PC-9 (cell line): ENCODE measurements at regions not wholly inside any gene's neighbourhood (a gene's known extent, or its start where the extent isn't known, plus 50 kb on each side); places are given as distances from the start of the nearest gene placed in this dataset.
"Not testable (repeated sequence)": the region's sequence is repeated elsewhere in the genome, so short reads cannot be mapped to it uniquely, and the experiment has no call there.

Source experiments
- BruUV-seq: library from RNA; stranded (reverse); fragments of 400-500 nt; replicated peaks from 2 replicates; lab custom pipeline; 2021; lab: Mats Ljungman, UMichigan
- CTCF ChIA-PET: fragments of 300-600 bp; sonication (Branson Sonifier 250); formaldehyde crosslinking; loops from one replicate; lab custom pipeline; 2022; ENCODE audit warnings: antibody characterized with exemption; lab: Charles Lee
- POLR2A ChIA-PET: fragments of 300-600 bp; sonication (Branson Sonifier 250); formaldehyde crosslinking; loops from one replicate; lab custom pipeline; 2022; ENCODE audit warnings: antibody characterized with exemption; ENCODE audit not compliant: unreplicated experiment; lab: Charles Lee
- DNase-seq, 2 experiments: peaks; one replicate each; pipeline versions ENCODE4 v3.0.0 to v3.0.0-alpha.2; 2015 to 2022; ENCODE audit warnings: mixed read lengths in 1 of 2
- H2AFZ ChIP-seq: fragments of 200-600 bp; sonication (generic); 2 replicates; pipeline ENCODE4 v1.8.1; 2017; ENCODE audit warnings: antibody characterized with exemption
- H3F3A ChIP-seq: fragments of 200-600 bp; sonication (generic); 2 replicates; pipeline ENCODE4 v1.8.1; 2017; ENCODE audit warnings: antibody characterized with exemption, mild to moderate bottlenecking, low read depth; ENCODE audit not compliant: insufficient read depth
- H3K27ac ChIP-seq: fragments of 200-600 bp; sonication (generic); 2 replicates; pipeline ENCODE4 v1.6.1; 2016; ENCODE audit warnings: mixed run types
- H3K27me3 ChIP-seq: fragments of 200-600 bp; sonication (generic); 2 replicates; pipeline ENCODE4 v1.6.1; 2016; ENCODE audit warnings: low read depth, mixed run types; ENCODE audit not compliant: insufficient read depth
- H3K36me3 ChIP-seq: fragments of 200-600 bp; sonication (generic); 2 replicates; pipeline ENCODE4 v1.6.1; 2016; ENCODE audit warnings: low read depth, mixed run types
- H3K4me1 ChIP-seq: fragments of 200-600 bp; sonication (generic); replicated peaks from 2 replicates; pipeline ENCODE4 v1.6.1; 2016; ENCODE audit warnings: mixed run types; ENCODE audit not compliant: insufficient read depth
- H3K4me2 ChIP-seq: fragments of 200-600 bp; sonication (generic); 2 replicates; pipeline ENCODE4 v1.6.1; 2017; ENCODE audit warnings: mixed run types
- H3K4me3 ChIP-seq: fragments of 200-600 bp; sonication (generic); 2 replicates; pipeline ENCODE4 v1.6.1; 2016; ENCODE audit warnings: mixed run types
- H3K79me2 ChIP-seq: fragments of 200-600 bp; sonication (generic); 2 replicates; pipeline ENCODE4 v1.6.1; 2017; ENCODE audit warnings: low read depth, mixed run types
- H3K9me2 ChIP-seq: fragments of 200-600 bp; sonication (generic); 2 replicates; pipeline ENCODE4 v1.8.1; 2017; ENCODE audit warnings: mild to moderate bottlenecking; ENCODE audit not compliant: insufficient read depth
- H3K9me3 ChIP-seq: fragments of 200-600 bp; sonication (generic); 2 replicates; pipeline ENCODE4 v1.8.1; 2016; ENCODE audit warnings: low read depth; ENCODE audit not compliant: insufficient read depth
- H4K20me1 ChIP-seq: fragments of 200-600 bp; sonication (generic); 2 replicates; pipeline ENCODE4 v1.8.1; 2017; ENCODE audit not compliant: insufficient read depth
- CTCF ChIP-seq: fragments of 200-600 bp; sonication (generic); conservative IDR thresholded peaks from 2 replicates; pipeline ENCODE4 v1.6.1; 2017; ENCODE audit warnings: mixed run types, antibody characterized with exemption, mild to moderate bottlenecking, moderate library complexity
- EZH2 ChIP-seq: fragments of 200-600 bp; sonication (generic); IDR thresholded peaks from 2 replicates; pipeline ENCODE4 v1.8.0; 2017; ENCODE audit warnings: antibody characterized with exemption, low read depth
- intact Hi-C: fragments of 100-400 bp; cut with micrococcal nuclease; formaldehyde crosslinking; loops from one replicate; pipeline ENCODE4 v1.10.0; 2022; ENCODE audit not compliant: unreplicated experiment

- TF ChIP-seq CTCF = no peak
- no peak for TF ChIP-seq EZH2
- H3K4me2 ChIP-seq = no peak overlapping the region
- CTCF ChIA-PET = no interaction called here
- no peaks in the 10 kb centered on the region for H3F3A ChIP-seq
- peaks cover 14% of the 10 kb centered on the region; the same call in 1 of the 2 replicates for H3K4me1 ChIP-seq
- H4K20me1 ChIP-seq = no peaks in the 10 kb centered on the region
- H3K36me3 ChIP-seq = no peaks in the 10 kb centered on the region
- POLR2A ChIA-PET = no interaction called here
- H3K9me3 ChIP-seq = no peaks in the 10 kb centered on the region
- DNase-seq = no peak
- H3K27me3 ChIP-seq = no peaks in the 10 kb centered on the region
- H3K4me3 ChIP-seq = no peak overlapping the region
- no peak overlapping the region for H2AFZ ChIP-seq
- no peaks in the 10 kb centered on the region for H3K9me2 ChIP-seq
- BruUV-seq = no TSS peak
- intact Hi-C loops = no loop called here
- no peaks in the 10 kb centered on the region for H3K79me2 ChIP-seq
- no peak overlapping the region for H3K27ac ChIP-seq
Measured at GRCh38 chr3:36065321-36065720, 315.0 kb upstream of the STAC start.

GRCh38 chr3:36075491-36075890 is 304.8 kb upstream of the STAC start:
- intact Hi-C loops = no loop called here
- Histone ChIP-seq H2AFZ (no peak overlapping the region), H3K9me2 (no peaks in the 10 kb centered on the region), H3K36me3 (no peaks in the 10 kb centered on the region), H3F3A (no peaks in the 10 kb centered on the region), H3K4me3 (no peak overlapping the region), H3K79me2 (no peaks in the 10 kb centered on the region), H3K4me2 (no peak overlapping the region), H3K9me3 (no peaks in the 10 kb centered on the region), H4K20me1 (no peaks in the 10 kb centered on the region), H3K27ac (no peak overlapping the region), H3K27me3 (no peaks in the 10 kb centered on the region), H3K4me1 (no peaks in the 10 kb centered on the region)
- BruUV-seq = no TSS peak
- POLR2A ChIA-PET = no interaction called here
- DNase-seq = no peak
- CTCF ChIA-PET = no interaction called here
- TF ChIP-seq EZH2 (no peak), CTCF (no peak)

- H3K4me1 ChIP-seq = no peaks in the 10 kb centered on the region
- no peaks in the 10 kb centered on the region for H3K27me3 ChIP-seq
- POLR2A ChIA-PET = no interaction called here
- CTCF ChIA-PET = no interaction called here
- no peaks in the 10 kb centered on the region for H3F3A ChIP-seq
- no peaks in the 10 kb centered on the region for H3K9me2 ChIP-seq
- H4K20me1 ChIP-seq = no peaks in the 10 kb centered on the region
- H3K4me3 ChIP-seq = no peak overlapping the region
- no peak overlapping the region for H3K4me2 ChIP-seq
- TF ChIP-seq EZH2 (no peak), CTCF (no peak)
- H2AFZ ChIP-seq = no peak overlapping the region
- no peak overlapping the region for H3K27ac ChIP-seq
- DNase-seq = no peak
- no peaks in the 10 kb centered on the region for H3K36me3 ChIP-seq
- no TSS peak for BruUV-seq
- no peaks in the 10 kb centered on the region for H3K9me3 ChIP-seq
- intact Hi-C loops = no loop called here
- H3K79me2 ChIP-seq = no peaks in the 10 kb centered on the region
Measured at GRCh38 chr3:36077320-36077719, 303.0 kb upstream of the STAC start.

- intact Hi-C loops, H3K36me3 ChIP-seq, CTCF ChIA-PET, H2AFZ ChIP-seq, H3K4me1 ChIP-seq, H3K4me2 ChIP-seq, POLR2A ChIA-PET, H3F3A ChIP-seq, H3K27me3 ChIP-seq, H3K4me3 ChIP-seq, H4K20me1 ChIP-seq, H3K9me2 ChIP-seq, H3K27ac ChIP-seq, H3K9me3 ChIP-seq, H3K79me2 ChIP-seq, BruUV-seq: not testable (repeated sequence)
- peak in 1 of 2 experiments; percentile 6 for DNase-seq
Measured at GRCh38 chr3:36082958-36083357, 297.3 kb upstream of the STAC start.
